Heart left ventricle (tissue), 13 donors: ENCODE measurements at regions not wholly inside any gene's neighbourhood (a gene's known extent, or its start where the extent isn't known, plus 50 kb on each side); places are given as distances from the start of the nearest gene placed in this dataset.

Source experiments
- CTCF ChIP-seq, 12 donors: fragments of 200-600 bp; sonication (generic) in 4 of 12; IDR thresholded peaks; one replicate each; pipeline versions ENCODE4 v1.5.0 to v1.8.0; 2018 to 2022; ENCODE audit warnings: antibody characterized with exemption in 12 of 12, mild to moderate bottlenecking in 5 of 12
- POLR2A ChIP-seq, 2 donors: fragments of 450-650 bp; IDR thresholded peaks; one replicate each; pipeline ENCODE4 v1.6.1; 2017; ENCODE audit warnings: antibody characterized with exemption in 2 of 2, mild to moderate bottlenecking in 2 of 2, moderate library complexity in 2 of 2
- donor health status: ischemic (EF 13 %, LVEDD 7.1; RV severe dilation, severe dysfunction).
- donor health status: DM: no; HTN: yes; CAD: no.
- donor health status: DM: no; HTN: no; CAD: no.
- donor health status: ischemic (EF 25% LVEDD 6.9; RV normal size, moderate dysfunction).
- donor health status: ischemic (EF 25% LVEDD 5.7; RV mildly dilated, moderate dysfunction).
- donor health status: ischemic (EF 35%, LVEDD 5.7; RV mildly dilated, moderate dysfunction).
- donor health status: nonischemic (EF 11% LVEDD 7.7; RV severe dilation, severe dysfunction).
- donor health status: DM: yes; HTN: yes; CAD: no.
- donor health status: PGD.
- donor health status: ischemic (EF 29% LVEDD 5.4; RV normal size, mild dysfunction).
- donor health status: nonischemic (EF 23%, LVEDD 6.1; RV moderate dilation, normal function).

- TF ChIP-seq CTCF (IDR thresholded peaks at IDR 0.05) (no peak), POLR2A (IDR thresholded peaks at IDR 0.05) (no peak)
Measured at GRCh38 chr12:97886511-97887176, 424.0 kb downstream of the RMST start.
